HFF-Myc (cell line): ENCODE measurements at regions not wholly inside any gene's neighbourhood (a gene's known extent, or its start where the extent isn't known, plus 50 kb on each side); places are given as distances from the start of the nearest gene placed in this dataset.

Experiments used
- DNase-seq: peaks from one replicate; pipeline ENCODE4 v3.0.0-alpha.2; 2011; ENCODE audit warnings: low read depth; ENCODE audit errors: extremely low read depth
- H3K4me3 ChIP-seq: replicated peaks from 2 replicates; pipeline ENCODE4 v1.5.1; 2011; ENCODE audit warnings: low read depth, mild to moderate bottlenecking, control low read depth, low read length
- TF ChIP-seq, protein P1 (sequence below): IDR thresholded peaks from 2 replicates; pipeline ENCODE4 v1.5.1; 2012; ENCODE audit warnings: mild to moderate bottlenecking, low read depth, low read length, control low read depth; ENCODE audit errors: missing control alignments

DNA sequence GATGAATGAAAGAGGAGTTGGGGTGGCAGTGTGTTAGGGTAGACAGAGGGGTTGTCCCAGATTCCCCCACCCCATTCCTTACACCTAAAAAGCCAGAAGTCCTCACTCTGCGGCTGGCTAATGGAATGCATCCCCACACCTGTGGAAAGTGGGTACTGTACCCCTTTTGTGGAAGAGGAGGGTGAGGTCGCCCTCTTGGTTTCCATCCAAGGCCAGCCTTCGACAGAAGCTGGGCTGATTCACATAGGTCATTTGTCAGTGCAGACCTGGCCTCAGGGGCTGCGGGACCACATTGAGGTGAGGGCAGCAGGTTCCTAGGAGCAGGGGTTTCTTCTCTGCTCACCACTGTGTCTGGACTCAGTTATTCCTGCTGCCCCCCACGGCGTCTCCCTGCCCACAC is 671.6 kb downstream of the MATN1 start:
- no peak for DNase-seq
- TF ChIP-seq, protein P1, sequence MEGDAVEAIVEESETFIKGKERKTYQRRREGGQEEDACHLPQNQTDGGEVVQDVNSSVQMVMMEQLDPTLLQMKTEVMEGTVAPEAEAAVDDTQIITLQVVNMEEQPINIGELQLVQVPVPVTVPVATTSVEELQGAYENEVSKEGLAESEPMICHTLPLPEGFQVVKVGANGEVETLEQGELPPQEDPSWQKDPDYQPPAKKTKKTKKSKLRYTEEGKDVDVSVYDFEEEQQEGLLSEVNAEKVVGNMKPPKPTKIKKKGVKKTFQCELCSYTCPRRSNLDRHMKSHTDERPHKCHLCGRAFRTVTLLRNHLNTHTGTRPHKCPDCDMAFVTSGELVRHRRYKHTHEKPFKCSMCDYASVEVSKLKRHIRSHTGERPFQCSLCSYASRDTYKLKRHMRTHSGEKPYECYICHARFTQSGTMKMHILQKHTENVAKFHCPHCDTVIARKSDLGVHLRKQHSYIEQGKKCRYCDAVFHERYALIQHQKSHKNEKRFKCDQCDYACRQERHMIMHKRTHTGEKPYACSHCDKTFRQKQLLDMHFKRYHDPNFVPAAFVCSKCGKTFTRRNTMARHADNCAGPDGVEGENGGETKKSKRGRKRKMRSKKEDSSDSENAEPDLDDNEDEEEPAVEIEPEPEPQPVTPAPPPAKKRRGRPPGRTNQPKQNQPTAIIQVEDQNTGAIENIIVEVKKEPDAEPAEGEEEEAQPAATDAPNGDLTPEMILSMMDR, result no peak

DNA sequence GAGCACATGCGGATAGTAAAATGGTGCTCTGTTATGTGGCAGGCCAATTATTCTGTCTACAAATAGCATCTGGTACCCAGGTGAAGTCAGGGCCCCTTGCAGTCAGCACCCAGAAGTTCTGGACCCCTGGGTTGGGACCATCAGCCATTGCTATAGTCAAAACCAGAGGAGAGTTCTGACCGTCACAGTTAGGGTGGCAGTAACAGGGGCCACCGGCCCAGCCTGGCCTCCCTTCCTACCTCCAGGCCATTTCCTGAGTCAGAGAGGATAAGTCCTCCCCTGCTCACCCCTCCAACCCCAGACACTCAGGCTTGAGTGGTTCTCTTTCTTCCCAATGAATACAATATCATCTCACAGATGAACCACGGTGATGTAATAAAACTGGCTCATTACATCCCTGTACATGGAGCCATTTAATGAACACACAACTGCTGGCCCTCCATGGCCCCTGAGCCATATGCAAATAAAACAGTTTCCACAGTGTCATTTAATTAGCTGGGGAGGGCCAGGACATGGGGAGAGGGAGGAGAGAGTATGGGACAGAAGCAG is 673.6 kb downstream of the MATN1 start:
- no peak overlapping the region for H3K4me3 ChIP-seq
- TF ChIP-seq, protein P1, result no peak
- DNase-seq, result no peak

More for the DNA sequence above, 671.6 kb downstream of the MATN1 start:
- H3K4me3 ChIP-seq, result no peak overlapping the region

DNA sequence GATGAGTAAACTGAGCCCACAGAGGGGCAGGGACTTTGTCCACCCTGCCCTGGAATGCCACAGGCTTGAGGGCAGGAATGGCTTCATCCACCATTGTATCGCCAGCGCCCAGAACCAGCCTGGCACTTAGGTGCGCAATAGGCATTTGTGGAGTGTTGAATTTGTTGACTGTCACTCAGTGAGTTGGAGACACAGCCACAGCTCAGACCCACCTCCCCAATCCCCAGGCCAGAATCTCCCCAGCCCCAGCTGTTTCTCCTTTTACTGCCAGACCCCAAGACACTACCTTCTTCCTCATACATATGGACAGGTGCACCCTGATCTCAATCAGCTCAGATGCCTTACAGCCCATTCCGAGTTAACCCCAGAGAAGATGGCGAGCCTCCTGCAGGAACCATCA is 674.5 kb downstream of the MATN1 start:
- TF ChIP-seq, protein P1, result no peak
- DNase-seq, result no peak

DNA sequence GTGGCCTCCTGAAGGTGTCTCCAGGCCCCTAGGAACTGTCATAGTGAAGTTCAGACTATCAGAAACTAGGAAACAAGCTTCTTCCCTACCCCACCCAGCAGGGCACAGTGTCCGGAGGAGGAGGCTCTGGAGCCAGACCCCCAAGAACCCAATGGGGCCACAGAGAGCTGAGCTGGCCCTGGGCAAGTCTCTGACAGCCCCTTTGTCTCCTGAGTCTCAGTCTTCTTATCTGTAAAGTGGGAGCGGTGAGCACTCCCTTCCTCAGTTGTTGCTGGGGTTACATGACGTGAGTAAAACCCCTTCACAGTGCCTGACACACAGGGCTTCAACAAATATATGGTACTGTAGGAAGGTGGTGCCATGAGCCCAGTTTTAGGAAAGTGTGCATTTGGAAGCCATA is 675.8 kb downstream of the MATN1 start:
- DNase-seq, result no peak
- TF ChIP-seq, protein P1, result no peak
- H3K4me3 ChIP-seq, result no peak overlapping the region

More for the DNA sequence above, 674.5 kb downstream of the MATN1 start:
- H3K4me3 ChIP-seq, result no peak overlapping the region

DNA sequence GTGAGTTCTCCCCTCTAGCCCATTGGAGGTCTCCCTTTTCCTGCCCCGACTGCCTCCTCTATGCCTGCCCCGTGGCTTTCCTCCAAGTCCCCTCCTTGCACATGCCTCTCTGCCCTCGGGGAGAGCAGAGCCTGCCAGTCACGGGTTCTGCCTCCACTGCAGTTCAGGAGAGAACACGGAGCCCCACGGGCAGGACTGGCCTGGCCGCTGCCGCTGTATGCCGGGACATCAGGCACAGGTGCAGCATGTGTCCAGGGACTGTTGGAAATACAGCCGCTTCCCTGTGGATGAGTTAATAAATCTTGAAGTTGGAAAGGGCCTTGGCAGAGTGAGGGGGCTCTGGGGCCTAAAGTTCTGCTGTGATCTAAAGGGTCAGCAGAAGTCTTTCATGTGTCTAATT is 676.6 kb downstream of the MATN1 start:
- DNase-seq, result no peak
- TF ChIP-seq, protein P1, result no peak
- no peak overlapping the region for H3K4me3 ChIP-seq

DNA sequence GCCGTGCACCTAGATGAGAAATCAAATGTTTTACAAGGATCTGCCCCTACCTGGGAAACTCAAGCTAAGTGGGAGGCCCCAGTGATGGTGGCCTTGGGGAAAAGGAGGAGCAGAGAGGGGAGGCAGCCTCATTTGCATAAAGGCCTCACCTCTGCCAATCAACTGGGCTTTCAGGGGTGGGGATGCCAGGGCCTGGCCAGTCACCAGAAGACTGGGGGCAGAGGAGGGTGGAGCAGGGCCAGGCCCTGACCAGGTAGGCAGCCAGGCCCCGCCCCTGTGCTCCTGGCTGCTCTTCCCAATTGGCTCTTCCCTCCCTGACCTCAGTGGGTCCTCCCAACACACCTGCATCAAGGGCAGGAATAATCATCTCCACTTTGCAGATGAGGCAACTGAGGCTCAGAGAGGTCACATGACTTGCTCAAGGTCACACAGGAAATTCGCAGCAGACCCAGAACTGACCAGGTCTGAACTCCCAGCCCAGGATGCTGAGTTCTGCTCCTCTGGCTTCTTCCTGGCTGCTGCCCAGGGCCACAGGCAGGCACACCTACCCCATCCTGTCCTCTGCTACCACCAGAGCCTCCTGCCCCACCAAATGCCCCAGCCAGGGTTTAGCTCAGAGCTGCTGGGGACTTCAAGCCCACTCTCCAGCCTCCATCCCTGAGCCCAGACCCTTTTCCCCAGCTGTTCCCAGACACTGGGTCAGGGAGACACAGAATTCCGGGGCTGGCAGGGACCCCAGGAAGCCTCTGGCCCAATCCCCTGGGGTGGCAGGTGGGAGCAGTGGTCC is 677.9 kb downstream of the MATN1 start:
- no peak overlapping the region for H3K4me3 ChIP-seq
- DNase-seq, result no peak
- TF ChIP-seq, protein P1, result no peak
